DMS 273 (cell line): ENCODE measurements at regions not wholly inside any gene's neighbourhood (a gene's known extent, or its start where the extent isn't known, plus 50 kb on each side); places are given as distances from the start of the nearest gene placed in this dataset.

Experiments
- DNase-seq: peaks from one replicate; lab custom pipeline; 2025; ENCODE audit not compliant: unreplicated experiment; lab: John Stamatoyannopoulos, UW

DNA sequence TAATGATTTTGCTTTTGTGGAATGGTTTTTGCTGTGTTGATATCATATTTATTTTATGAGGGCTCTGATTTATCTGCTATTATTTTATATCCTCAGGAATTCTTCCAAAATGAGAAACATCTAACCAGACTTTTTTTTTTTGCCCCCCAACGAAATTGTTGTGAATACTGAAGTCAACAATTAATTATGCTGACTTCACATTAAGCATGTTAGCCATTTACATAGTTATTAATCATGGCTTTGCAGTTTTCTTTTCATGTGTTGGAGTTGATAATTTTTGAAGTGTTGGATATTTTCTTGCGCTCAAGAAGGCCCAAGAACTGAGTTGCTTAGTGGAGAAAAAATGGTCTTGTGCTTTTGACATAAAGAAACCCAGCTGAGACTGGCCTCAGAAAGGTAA, 246.6 kb upstream of the CRY1 start:
- DNase-seq: no peak

DNA sequence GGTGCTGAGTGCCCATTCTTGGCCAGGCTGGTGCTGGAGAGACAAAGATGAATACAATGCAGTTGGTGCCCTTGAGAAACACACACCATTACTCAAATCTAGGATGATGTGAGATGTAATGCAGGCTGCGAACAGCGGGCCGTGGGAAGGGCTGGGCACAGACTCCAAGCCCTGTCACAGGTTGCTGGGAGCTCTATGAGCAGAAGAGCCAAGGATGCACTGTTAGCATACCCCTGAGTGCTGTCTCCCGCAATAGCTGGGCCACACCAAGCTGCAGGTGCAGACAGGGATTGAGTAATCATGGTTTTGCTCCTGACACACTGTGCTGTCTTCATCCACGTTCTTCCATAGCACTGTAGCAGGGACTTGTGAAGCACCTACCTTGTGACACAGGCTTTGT, 247.5 kb upstream of the CRY1 start:
- no peak for DNase-seq

DNA sequence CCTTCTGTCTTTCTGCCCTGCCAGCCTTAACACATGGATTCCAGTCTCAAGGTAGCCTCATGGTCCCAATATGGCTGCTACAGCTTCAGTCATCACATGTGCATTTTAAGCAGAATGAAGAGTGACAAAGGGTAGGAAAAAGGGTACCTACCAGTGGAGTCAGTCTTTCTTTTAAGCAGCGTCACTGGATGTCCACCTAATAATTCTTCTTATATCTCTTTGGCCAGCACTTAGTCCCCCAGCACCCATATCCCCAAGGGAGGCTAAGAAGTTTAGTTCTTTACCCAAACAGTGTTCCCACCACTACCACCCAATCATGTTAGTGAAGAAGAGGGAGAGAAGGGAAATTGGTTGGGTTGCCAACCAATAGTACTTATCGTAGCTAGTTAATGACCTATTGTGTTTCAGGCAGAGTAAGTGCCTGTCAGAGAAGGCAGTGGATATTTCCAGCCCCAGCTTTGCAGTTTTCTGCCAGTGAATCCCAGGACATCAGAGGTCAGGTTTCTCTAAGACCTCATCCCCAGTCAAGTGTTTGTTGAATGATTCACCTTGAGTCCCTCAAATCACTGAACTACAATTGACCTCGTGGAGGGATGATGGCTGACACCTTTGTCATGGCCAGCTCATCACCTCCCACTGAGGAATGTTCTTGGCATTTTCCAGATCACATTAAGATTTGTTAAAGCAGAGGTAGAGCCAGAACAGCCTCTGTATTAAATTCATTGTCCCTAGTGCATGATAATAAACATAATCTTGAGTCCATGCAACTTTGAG, 250.9 kb upstream of the CRY1 start:
- no peak for DNase-seq

DNA sequence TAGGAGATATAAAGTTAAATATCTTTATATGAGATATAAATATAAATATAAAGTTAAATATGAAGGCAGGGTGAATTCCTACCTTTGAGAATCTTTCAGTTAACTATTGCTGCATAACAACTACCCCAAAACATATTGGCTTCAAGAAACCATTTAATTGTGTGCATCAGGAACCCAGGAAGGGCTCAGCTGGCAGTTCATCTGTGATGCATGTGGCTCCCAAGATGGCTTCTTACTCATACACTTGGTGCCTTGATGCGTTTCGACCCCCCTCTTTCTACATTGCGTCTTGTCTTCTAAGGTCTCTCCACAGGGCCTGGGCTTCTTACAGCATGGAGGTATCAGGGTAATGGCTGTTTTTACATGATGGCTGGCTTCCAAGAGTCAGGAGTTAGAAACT, 253.9 kb upstream of the CRY1 start:
- DNase-seq: no peak

DNA sequence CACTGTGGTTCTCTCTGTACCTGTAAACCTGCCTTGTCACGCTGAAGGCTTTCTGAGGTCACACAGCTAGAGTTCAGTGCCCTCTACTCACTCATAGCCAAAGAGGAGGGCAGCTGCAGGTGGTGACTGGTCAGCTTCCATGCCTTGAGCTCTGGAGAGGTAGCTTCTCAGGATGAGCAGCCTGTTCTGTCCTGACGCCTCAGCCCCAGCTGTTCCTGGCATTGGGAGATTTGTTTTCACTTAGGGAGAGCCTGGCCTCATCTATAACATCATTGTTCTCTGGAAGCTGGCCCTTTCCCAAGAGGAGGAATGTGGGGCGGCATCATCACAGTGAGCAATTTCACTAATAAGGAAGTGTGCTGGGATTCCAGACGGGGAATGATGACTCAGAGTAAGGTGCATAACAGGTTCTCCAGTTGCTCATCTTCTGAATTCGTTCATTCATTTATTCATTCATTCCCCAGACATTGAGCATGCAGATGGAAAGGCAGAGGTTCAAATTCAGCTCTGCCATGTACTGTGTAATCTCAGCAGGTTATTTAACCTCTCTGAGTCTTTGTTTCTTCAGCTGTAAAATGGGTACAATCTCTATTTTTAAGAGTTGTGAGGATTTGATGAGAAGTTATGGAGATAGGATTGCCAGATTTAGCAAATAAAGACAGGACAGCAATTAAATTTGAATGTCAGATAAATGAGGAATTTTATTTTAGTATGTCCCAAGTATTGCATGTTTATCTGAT, 255.8 kb upstream of the CRY1 start:
- peak; percentile 51 for DNase-seq

DNA sequence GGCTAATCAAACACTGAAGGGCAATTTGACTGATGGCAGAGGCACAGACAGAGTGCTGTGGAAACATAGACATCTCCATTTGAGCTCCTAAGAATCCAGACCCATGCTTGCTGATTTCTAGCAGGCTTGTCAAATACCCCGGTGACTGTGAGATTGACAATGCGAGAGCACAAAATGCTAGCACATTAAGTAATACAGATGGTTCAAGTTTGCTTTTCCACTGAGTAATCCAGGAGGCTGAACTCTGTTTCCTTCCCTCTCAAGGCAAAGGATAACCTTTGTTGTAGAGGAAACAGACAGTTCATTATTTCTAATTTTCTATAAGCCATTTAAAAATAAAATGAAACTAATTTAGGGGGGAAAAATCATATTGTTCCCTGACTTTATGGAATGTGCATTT, 256.5 kb upstream of the CRY1 start:
- DNase-seq: no peak

DNA sequence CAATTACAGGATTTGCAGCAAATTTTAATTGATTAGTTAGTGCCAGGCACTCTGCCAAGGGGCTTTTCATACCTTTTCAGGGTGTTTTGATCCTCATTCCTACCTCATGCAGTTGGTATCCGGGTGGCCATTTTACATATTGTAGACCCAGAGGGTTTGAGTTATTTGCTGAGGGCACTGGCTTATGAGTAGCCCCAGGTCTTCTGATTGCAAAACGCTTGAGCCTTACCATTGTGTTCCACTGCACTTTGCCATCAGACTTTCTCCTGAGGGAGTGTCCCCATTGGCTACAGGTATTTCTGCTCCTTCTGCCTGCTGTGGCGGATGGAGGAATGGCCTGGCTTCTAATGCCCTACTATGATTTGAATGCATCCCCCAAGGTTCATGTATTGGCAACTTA, 257.8 kb upstream of the CRY1 start:
- DNase-seq: no peak

DNA sequence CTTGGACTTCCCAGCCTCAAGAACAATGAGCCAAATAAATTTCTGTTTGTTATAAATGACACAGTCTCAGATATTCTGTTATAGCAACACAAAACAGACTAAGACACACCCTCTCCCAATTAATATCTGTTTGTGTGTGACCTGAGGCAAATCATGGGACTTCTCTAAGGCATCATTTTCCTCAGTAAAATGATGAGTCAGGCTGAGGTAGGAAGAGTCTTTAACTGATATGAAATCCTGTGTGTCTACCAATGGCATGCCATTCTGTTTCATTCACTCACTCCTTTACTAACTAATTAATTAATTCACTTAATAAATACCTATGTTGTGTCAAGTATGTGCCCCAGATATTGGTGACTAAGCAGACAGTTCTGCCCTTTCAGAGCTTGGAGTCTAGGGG, 258.4 kb upstream of the CRY1 start:
- no peak for DNase-seq

DNA sequence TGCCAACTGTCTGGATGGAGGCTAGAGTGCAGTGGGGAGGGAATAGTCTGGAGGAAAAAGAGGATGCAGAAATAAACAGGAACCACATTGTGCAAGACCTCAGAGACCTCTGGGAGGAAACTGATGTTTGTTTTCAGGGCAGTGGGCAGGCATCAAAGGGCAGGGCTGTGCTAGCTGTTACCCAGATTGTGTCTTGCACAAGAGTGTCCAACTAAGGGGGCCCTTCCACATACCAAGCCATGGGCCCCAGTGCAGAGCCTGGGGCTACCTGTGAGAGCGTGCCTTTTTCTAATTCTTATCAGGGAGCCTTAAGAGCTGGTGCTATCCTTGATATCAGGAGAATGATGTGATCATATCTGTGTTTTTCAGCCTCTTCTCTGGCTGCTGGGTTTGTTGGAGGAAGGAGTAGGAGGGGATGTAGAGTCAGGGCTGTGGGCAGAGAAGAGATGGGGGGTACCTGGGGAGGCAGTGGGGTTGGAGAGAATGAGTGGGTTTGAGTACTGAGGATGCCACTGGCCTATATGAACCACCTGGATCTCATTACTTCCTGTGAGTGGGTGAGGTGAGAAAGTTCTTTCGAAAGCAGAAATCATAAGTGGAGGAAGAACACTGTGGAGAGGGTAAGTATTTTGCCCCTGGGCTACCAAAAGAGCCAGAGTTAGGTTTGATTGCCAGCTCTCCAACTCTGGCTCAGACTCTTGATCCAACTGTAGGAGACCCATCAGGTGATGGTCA, 259.2 kb upstream of the CRY1 start:
- no peak for DNase-seq

DNA sequence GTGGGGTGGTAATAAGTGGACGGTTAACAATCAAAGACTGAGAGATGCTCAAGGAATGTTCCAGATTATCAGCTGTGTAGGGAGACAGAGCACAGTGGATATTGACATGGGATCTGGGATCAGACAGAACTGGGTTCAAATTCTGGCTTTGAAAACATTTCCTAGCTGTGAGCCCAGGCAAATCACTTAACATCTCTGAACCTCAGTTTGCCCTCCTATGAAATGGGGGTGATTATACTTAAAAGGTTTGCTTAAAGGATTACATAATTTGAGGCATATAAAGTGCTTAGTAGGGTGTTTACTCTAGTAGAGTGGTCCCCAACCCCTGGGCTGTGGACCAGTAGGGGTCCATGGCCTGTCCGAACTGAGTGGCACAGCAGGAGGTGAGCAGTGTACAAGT, 260.0 kb upstream of the CRY1 start:
- no peak for DNase-seq

DNA sequence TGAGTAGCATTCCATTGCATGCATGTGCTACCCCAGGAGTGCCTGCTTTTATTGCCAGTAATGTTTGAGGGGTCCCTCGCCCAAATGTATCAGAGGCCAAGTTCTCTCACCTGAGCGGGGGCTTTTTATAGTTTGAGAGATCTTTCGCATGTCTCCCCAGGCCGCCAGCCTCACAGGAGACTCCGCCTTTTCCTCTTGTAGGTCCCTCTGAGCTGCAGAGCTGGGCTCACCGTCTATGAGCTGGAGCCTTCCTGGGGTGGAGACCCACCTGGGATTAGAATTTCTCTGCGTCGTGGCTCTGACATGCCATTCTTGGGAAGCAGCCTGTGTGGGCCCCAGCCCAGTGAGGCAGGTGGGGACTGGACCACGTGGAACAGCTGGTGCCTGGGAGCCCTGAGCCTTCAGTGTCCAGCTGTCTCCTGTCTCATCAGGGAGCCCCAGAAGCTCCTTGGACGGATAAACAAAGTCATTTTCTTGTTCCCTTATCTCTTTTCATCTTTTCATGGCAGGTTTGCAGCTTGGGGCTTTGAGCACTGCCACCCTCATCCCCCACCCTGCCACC, 261.7 kb upstream of the CRY1 start:
- DNase-seq: peak; percentile 51

DNA sequence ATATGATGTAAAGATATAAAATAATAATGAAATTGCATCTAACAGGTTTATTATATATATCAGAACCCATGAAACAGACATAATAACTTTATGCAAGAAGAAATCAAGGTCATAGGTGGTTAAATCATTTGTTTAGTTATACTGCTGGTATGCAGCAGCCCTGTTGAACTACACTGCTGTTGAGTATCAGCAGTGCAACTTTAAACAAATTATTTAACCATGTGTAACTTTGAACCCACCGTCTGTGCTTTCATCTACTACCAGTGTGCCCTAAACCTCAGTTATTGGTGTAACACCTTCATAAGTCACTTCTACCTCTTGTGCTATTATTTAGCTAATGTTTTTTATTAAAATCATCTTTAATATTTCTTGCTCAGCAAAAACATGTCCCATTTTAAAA, 262.3 kb upstream of the CRY1 start:
- no peak for DNase-seq

DNA sequence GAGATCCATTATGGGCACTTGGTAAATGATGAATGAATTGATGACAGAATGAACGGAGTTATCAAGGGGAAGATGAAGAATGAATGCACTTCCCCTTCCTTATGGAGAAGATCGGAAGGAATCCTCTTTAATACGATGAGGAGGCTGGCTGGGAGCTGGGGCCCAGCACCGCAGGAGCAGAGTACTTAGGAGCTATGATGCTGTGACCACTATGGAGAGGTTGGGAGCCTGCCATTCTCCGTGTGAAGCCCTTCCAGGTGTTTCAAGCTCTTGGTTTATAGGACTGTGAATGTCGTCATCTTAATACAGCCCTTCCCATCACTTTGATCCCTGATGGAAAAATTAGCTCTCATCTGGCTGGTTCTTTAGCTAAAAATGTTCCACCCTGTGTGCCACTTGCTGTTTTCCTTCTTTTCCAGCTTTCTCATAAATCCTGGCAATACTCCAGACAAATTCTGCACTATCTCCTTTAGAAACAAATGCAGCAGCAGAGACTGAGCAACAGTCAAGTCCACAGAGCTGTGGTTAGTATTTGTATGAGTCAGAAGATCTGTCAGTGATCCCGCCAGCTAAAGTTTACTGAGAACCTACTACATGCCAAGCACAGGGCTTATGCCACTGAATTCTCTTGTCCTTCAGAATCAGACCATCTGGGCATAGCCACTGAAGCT, 263.1 kb upstream of the CRY1 start:
- DNase-seq: no peak

DNA sequence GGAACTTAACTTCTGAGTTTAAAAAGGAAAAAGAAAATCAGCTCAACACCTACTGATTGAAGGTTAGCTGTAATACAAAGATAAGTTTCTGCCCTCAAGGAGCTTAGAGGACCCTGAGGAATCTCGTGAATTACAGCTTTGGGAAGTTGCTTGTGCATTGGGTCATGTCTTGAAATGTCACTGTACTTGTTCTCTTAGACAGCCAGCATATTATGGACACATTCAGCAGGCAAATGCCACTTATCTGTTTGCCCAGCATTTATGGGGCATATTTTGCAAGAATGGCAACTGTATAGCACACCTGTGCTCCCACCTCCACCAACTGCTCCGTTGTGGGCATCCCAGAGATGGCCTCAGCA, 263.6 kb upstream of the CRY1 start:
- no peak for DNase-seq

DNA sequence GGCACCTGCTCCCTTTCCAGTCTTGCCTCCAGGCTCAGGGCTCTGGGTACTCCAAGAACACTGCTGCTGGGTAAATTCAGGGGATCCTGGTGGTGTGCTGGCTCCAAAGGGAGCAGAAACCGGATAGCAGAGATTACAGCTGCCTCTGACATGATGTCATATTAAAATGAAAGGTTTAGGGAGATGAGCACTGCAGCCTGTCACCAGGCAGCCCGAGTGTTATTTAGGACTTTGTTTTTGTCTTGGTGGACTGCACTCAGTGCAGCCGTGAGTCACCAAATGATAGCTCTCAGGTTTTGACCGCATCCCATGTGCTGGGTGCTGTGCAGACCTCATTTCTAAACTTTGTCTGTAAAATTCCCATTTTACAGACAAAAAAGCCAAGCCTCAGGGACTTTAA, 266.0 kb upstream of the CRY1 start:
- DNase-seq: no peak

DNA sequence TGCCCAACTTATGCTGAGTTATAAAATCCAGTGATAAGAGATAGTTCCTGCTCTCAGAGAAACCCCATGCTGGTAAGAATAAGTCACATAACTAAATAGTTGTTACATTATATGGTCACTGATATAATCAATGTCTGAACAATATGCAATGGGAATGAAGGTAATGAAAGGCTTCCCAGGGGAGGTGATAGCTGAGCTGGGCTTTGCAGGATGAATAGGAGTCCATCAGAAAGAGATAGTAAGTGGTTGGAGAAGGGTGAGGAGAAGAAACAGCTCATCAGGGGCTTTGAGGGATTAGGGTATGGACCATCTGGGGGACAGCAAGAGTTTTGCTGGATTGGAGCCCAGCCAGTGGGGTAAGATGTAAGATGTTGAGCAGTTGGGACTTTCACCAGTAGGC, 266.7 kb upstream of the CRY1 start:
- no peak for DNase-seq

DNA sequence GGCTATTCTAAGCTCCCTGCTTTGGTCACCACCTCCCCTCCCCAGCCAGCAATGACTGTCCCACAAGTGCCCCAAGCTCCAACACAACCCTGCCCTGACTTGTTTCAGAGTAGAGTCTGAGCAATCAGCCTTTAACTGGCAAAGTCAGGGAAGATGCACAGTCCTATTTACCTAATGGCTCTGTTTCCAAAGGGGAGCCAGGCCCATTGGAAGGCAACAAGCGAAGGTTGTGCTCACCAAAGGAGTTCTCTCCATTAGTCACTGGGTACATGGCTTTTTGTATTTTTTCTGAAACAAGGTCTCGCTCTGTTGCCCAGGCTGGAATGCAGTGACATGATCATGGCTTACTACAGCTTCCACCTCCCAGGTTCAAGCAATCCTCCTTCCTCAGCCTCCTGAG, 267.1 kb upstream of the CRY1 start:
- no peak for DNase-seq

DNA sequence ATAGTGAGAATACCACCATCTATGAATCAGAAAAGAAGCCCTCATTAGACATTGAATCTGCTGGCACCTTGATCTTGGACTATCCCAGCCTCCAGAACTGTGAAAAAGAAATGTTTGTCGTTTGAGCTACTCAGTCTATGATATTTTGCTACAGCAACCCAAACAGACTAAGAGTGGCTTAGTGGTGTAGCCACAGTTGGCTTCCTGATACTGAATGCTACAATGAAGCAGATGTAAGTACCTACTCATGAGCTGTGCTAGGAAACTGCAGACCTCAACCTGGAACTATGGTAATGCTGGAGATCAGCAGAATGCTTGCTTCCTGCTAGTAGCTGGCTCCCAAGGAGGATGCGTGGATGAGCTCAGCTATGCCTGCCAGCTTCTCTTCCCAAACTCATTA, 268.6 kb upstream of the CRY1 start:
- no peak for DNase-seq

DNA sequence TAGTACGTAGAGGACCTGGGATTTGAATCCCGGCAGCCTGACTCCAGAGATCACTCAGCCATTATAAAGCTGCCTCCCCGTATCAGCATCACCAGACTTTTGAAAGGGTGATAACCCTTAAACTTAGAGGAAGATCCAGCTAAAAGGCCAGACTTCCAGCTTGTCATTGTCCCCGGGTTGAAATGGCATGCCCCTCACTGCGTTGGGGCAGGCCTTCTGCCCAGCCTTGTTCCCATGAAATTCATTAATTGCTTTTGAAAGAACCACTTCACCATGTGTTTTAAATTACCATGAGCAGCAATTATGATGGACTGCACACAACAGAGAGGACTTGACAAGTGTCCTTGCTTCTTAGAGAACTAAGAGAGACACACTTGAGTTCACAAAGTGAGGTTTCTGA, 269.6 kb upstream of the CRY1 start:
- no peak for DNase-seq

DNA sequence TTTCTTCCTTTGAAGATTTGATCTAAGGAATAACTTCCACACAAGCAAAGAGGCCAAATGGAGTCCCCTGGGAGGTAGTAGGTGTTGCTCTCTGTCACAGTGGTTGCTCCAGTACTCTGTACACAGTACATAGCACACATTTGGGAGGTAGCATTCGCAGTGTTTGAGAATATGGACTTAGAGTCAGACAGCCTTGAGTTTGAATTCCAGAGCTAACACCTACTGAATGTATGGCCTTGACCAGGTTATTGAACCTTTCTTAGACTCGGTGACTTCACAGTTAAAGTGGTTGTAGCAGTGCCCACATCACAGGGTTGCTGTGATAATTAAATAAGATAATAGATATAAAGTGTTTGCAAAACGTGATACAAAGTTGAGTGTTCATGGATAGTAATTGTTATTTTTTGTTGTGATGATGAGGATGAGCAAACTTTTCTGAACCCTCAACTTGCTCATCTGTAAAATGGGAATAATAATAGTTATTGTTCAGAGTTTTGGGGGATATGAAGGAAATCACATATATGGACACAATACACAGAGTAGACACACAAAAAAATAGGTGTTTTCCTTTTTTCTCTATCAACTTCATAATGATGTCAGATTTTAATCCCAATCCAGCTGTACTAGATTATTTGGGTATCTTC, 271.6 kb upstream of the CRY1 start:
- no peak for DNase-seq

DNA sequence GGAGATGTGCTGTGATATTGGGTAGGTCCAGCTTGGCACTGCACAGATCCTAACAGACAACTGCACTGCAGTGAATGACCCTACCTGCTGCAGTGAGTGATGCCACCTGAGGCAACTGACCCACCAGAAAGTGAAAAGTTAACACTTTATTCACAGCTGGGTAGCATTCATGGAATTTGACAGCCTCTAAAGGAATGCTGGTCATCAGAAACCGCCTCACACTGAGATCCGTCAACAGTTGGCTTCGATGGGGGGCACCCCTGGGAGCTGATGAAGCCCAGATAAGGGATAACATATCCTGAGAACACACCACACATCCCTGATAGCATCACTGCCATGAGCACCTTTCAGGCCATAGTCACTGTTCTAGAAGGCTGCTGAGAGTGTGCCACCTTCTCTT, 272.4 kb upstream of the CRY1 start:
- DNase-seq: no peak
